ENCODE measurements at regions not wholly inside any gene's neighbourhood (a gene's known extent, or its start where the extent isn't known, plus 50 kb on each side); places are given as distances from the start of the nearest gene placed in this dataset.

- no peak overlapping the region for H3K9ac ChIP-seq (ENCODE audit: low read depth, low read length)
- H4K20me1 ChIP-seq (ENCODE audit: insufficient read depth, low read length), result no peaks in the 10 kb centered on the region
- no peak overlapping the region for H3K4me3 ChIP-seq (ENCODE audit: low read depth in 1 of 2, low read length in 2 of 2)
- H3K36me3 ChIP-seq (ENCODE audit: insufficient read depth, low read length), result no peaks in the 10 kb centered on the region
- no peaks in the 10 kb centered on the region for H3K27me3 ChIP-seq (ENCODE audit: insufficient read depth, low read length, poor library complexity)
- H3K79me2 ChIP-seq (ENCODE audit: insufficient read depth, low read length), result no peaks in the 10 kb centered on the region
- ATAC-seq (ENCODE audit: insufficient read depth, low read depth) (no peak), DNase-seq (no peak)
- H3K9me3 ChIP-seq (ENCODE audit: insufficient read depth, low read length, severe bottlenecking), result no peaks in the 10 kb centered on the region
- no peak for TF ChIP-seq CTCF (IDR thresholded peaks at IDR 0.05; ENCODE audit: borderline replicate concordance, extremely low read depth, low read length, poor library complexity, severe bottlenecking)
- no peak for TF ChIP-seq EZH2 (IDR thresholded peaks at IDR 0.05; ENCODE audit: borderline replicate concordance, low read depth, low read length, severe bottlenecking)
- H3K27ac ChIP-seq (ENCODE audit: low read length), result no peak overlapping the region
- no peak overlapping the region for H3K4me2 ChIP-seq (ENCODE audit: insufficient read depth, low read length)
- H2AFZ ChIP-seq (ENCODE audit: low read depth, low read length), result no peak overlapping the region
- peaks cover 12% of the 10 kb centered on the region for H3K4me1 ChIP-seq (ENCODE audit: insufficient read depth, low read length)
These were observed 54.9 kb upstream of the IRF2 start for GRCh38 chr4:184529283-184529682.

- no peak overlapping the region for H3K9ac ChIP-seq (ENCODE audit: low read depth, low read length)
- H3K27me3 ChIP-seq (ENCODE audit: insufficient read depth, low read length, poor library complexity), result no peaks in the 10 kb centered on the region
- H3K4me2 ChIP-seq (ENCODE audit: insufficient read depth, low read length), result no peak overlapping the region
- H3K4me1 ChIP-seq (ENCODE audit: insufficient read depth, low read length), result peaks cover 6% of the 10 kb centered on the region
- H3K79me2 ChIP-seq (ENCODE audit: insufficient read depth, low read length), result no peaks in the 10 kb centered on the region
- no peak overlapping the region for H3K27ac ChIP-seq (ENCODE audit: low read length)
- no peaks in the 10 kb centered on the region for H4K20me1 ChIP-seq (ENCODE audit: insufficient read depth, low read length)
- no peak for DNase-seq
- ATAC-seq (ENCODE audit: insufficient read depth, low read depth), result no peak
- no peak overlapping the region for H3K4me3 ChIP-seq (ENCODE audit: low read depth in 1 of 2, low read length in 2 of 2)
- no peaks in the 10 kb centered on the region for H3K9me3 ChIP-seq (ENCODE audit: insufficient read depth, low read length, severe bottlenecking)
- no peak overlapping the region for H2AFZ ChIP-seq (ENCODE audit: low read depth, low read length)
- H3K36me3 ChIP-seq (ENCODE audit: insufficient read depth, low read length), result no peaks in the 10 kb centered on the region
- TF ChIP-seq CTCF (IDR thresholded peaks at IDR 0.05; ENCODE audit: borderline replicate concordance, extremely low read depth, low read length, poor library complexity, severe bottlenecking) (no peak), EZH2 (IDR thresholded peaks at IDR 0.05; ENCODE audit: borderline replicate concordance, low read depth, low read length, severe bottlenecking) (no peak)
These were observed 54.4 kb upstream of the IRF2 start for GRCh38 chr4:184528713-184529112.

- Histone ChIP-seq H2AFZ (ENCODE audit: low read depth, low read length) (no peak overlapping the region), H3K4me3 (ENCODE audit: low read depth in 1 of 2, low read length in 2 of 2) (no peak overlapping the region), H3K27me3 (ENCODE audit: insufficient read depth, low read length, poor library complexity) (no peaks in the 10 kb centered on the region), H3K79me2 (ENCODE audit: insufficient read depth, low read length) (no peaks in the 10 kb centered on the region), H3K4me1 (ENCODE audit: insufficient read depth, low read length) (no peaks in the 10 kb centered on the region), H3K9ac (ENCODE audit: low read depth, low read length) (no peak overlapping the region), H3K36me3 (ENCODE audit: insufficient read depth, low read length) (no peaks in the 10 kb centered on the region), H3K27ac (ENCODE audit: low read length) (no peak overlapping the region), H4K20me1 (ENCODE audit: insufficient read depth, low read length) (no peaks in the 10 kb centered on the region), H3K9me3 (ENCODE audit: insufficient read depth, low read length, severe bottlenecking) (no peaks in the 10 kb centered on the region), H3K4me2 (ENCODE audit: insufficient read depth, low read length) (no peak overlapping the region)
- no peak for DNase-seq
- no peak for ATAC-seq (ENCODE audit: insufficient read depth, low read depth)
- TF ChIP-seq EZH2 (IDR thresholded peaks at IDR 0.05; ENCODE audit: borderline replicate concordance, low read depth, low read length, severe bottlenecking), result no peak
- no peak for TF ChIP-seq CTCF (IDR thresholded peaks at IDR 0.05; ENCODE audit: borderline replicate concordance, extremely low read depth, low read length, poor library complexity, severe bottlenecking)
These were observed 53.7 kb upstream of the IRF2 start for GRCh38 chr4:184528051-184528450.

GRCh38 chr4:184526228-184526627 is 51.9 kb upstream of the IRF2 start:
- Histone ChIP-seq H3K79me2 (ENCODE audit: insufficient read depth, low read length) (no peaks in the 10 kb centered on the region), H3K9ac (ENCODE audit: low read depth, low read length) (no peak overlapping the region), H2AFZ (ENCODE audit: low read depth, low read length) (no peak overlapping the region), H3K27me3 (ENCODE audit: insufficient read depth, low read length, poor library complexity) (no peaks in the 10 kb centered on the region), H3K9me3 (ENCODE audit: insufficient read depth, low read length, severe bottlenecking) (no peaks in the 10 kb centered on the region), H3K27ac (ENCODE audit: low read length) (no peak overlapping the region), H3K36me3 (ENCODE audit: insufficient read depth, low read length) (no peaks in the 10 kb centered on the region), H4K20me1 (ENCODE audit: insufficient read depth, low read length) (no peaks in the 10 kb centered on the region), H3K4me1 (ENCODE audit: insufficient read depth, low read length) (no peaks in the 10 kb centered on the region), H3K4me3 (ENCODE audit: low read depth in 1 of 2, low read length in 2 of 2) (no peak overlapping the region), H3K4me2 (ENCODE audit: insufficient read depth, low read length) (no peak overlapping the region)
- no peak for TF ChIP-seq CTCF (IDR thresholded peaks at IDR 0.05; ENCODE audit: borderline replicate concordance, extremely low read depth, low read length, poor library complexity, severe bottlenecking)
- no peak for TF ChIP-seq EZH2 (IDR thresholded peaks at IDR 0.05; ENCODE audit: borderline replicate concordance, low read depth, low read length, severe bottlenecking)
- DNase-seq, result no peak
- ATAC-seq (ENCODE audit: insufficient read depth, low read depth), result no peak

Measured in DND-41 (cell line).